Erythroblast (primary cell): ENCODE measurements at regions not wholly inside any gene's neighbourhood (a gene's known extent, or its start where the extent isn't known, plus 50 kb on each side); places are given as distances from the start of the nearest gene placed in this dataset.
A peak's percentile ranks its signal among the peaks of the same experiment; 100 is the strongest.

Experiments used
- GATA1 ChIP-seq: IDR thresholded peaks from 2 replicates; pipeline ENCODE4 v1.6.1; 2011; ENCODE audit warnings: low read depth, mild to moderate bottlenecking, control low read depth, low read length, moderate library complexity
- POLR2A ChIP-seq: IDR thresholded peaks from 2 replicates; pipeline ENCODE4 v1.6.1; 2011; ENCODE audit warnings: mild to moderate bottlenecking, low read length

GRCh38 chr2:144582651-144583380 is 62.9 kb upstream of the ZEB2 start:
- TF ChIP-seq POLR2A (peak; percentile 75), GATA1 (peak; percentile 61)
